ENCODE measurements at regions not wholly inside any gene's neighbourhood (a gene's known extent, or its start where the extent isn't known, plus 50 kb on each side); places are given as distances from the start of the nearest gene placed in this dataset.

GRCh38 chr9:120138955-120139354, 441.0 kb downstream of the CDK5RAP2 start:
- TF ChIP-seq POLR2AphosphoS5 (IDR thresholded peaks at IDR 0.05) (no peak), POLR2A (IDR thresholded peaks at IDR 0.05) (no peak), CTCF (IDR thresholded peaks at IDR 0.05) (no peak)
